ENCODE measurements at regions not wholly inside any gene's neighbourhood (a gene's known extent, or its start where the extent isn't known, plus 50 kb on each side); places are given as distances from the start of the nearest gene placed in this dataset.

GRCh38 chr15:91694131-91694830 is 159.2 kb upstream of the SLCO3A1 start:
- Histone ChIP-seq H3K4me2 (ENCODE audit: unreplicated experiment) (peak overlapping the region; percentile 63), H3K9me3 (ENCODE audit: low read depth) (no peaks in the 10 kb centered on the region), H3K9ac (peak overlapping the region; percentile 72), H3K27me3 (replicated peaks; ENCODE audit: insufficient read depth) (no peaks in the 10 kb centered on the region), H3K4me1 (ENCODE audit: insufficient read depth) (peaks cover 11% of the 10 kb centered on the region; the same call in 1 of the 2 replicates), H3K4me3 (peak overlapping the region; percentile 54), H3K36me3 (ENCODE audit: low read depth) (no peaks in the 10 kb centered on the region), H2AFZ (peak overlapping the region; percentile 80), H3F3A (ENCODE audit: insufficient read depth) (peaks cover 16% of the 10 kb centered on the region; the same call in 1 of the 2 replicates), H3K79me2 (ENCODE audit: insufficient read depth) (no peaks in the 10 kb centered on the region), H3K9me2 (ENCODE audit: insufficient read depth) (no peaks in the 10 kb centered on the region), H4K20me1 (ENCODE audit: insufficient read depth) (no peaks in the 10 kb centered on the region), H3K27ac (peak overlapping the region; percentile 87)
- WGBS, 2 experiments (ENCODE audit: low coverage in 1 of 2, low lambda C conversion rate in 2 of 2, missing lambda C conversion rate in 2 of 2), result 3 to 6% methylated on average over 11 of the region's 11 CpGs
- in situ Hi-C loops (cut with MboI), result no loop called here
- TF ChIP-seq EZH2phosphoT487 (IDR thresholded peaks at IDR 0.05; ENCODE audit: insufficient read depth, low read depth) (no peak), EZH2 (IDR thresholded peaks at IDR 0.05; ENCODE audit: insufficient read depth, poor library complexity, severe bottlenecking) (no peak)
- peak; percentile 79 for DNase-seq

GRCh38 chr15:91694831-91695210 is 158.7 kb upstream of the SLCO3A1 start:
- DNase-seq, result peak; percentile 83
- peak overlapping the region; percentile 54 for H3K4me3 ChIP-seq
- in situ Hi-C loops (cut with MboI), result no loop called here
- peak overlapping the region; percentile 72 for H3K9ac ChIP-seq
- 3 to 4% methylated on average over 4 of the region's 4 CpGs for WGBS, 2 experiments (ENCODE audit: low coverage in 1 of 2, low lambda C conversion rate in 2 of 2, missing lambda C conversion rate in 2 of 2)
- no peaks in the 10 kb centered on the region for H3K9me3 ChIP-seq (ENCODE audit: low read depth)
- no peaks in the 10 kb centered on the region for H4K20me1 ChIP-seq (ENCODE audit: insufficient read depth)
- peaks cover 11% of the 10 kb centered on the region; the same call in 1 of the 2 replicates for H3K4me1 ChIP-seq (ENCODE audit: insufficient read depth)
- TF ChIP-seq EZH2phosphoT487 (IDR thresholded peaks at IDR 0.05; ENCODE audit: insufficient read depth, low read depth), result no peak
- no peak for TF ChIP-seq EZH2 (IDR thresholded peaks at IDR 0.05; ENCODE audit: insufficient read depth, poor library complexity, severe bottlenecking)
- peak overlapping the region; percentile 80 for H2AFZ ChIP-seq
- peaks cover 16% of the 10 kb centered on the region; the same call in 1 of the 2 replicates for H3F3A ChIP-seq (ENCODE audit: insufficient read depth)
- peak overlapping the region; percentile 87 for H3K27ac ChIP-seq
- no peaks in the 10 kb centered on the region for H3K9me2 ChIP-seq (ENCODE audit: insufficient read depth)
- H3K4me2 ChIP-seq (ENCODE audit: unreplicated experiment), result peak overlapping the region; percentile 63
- no peaks in the 10 kb centered on the region for H3K27me3 ChIP-seq (replicated peaks; ENCODE audit: insufficient read depth)
- no peaks in the 10 kb centered on the region for H3K36me3 ChIP-seq (ENCODE audit: low read depth)
- no peaks in the 10 kb centered on the region for H3K79me2 ChIP-seq (ENCODE audit: insufficient read depth)

- DNase-seq, result no peak
- Histone ChIP-seq H3K27me3 (replicated peaks; ENCODE audit: insufficient read depth) (no peaks in the 10 kb centered on the region), H3K4me3 (no peak overlapping the region), H3K79me2 (ENCODE audit: insufficient read depth) (no peaks in the 10 kb centered on the region), H3K36me3 (ENCODE audit: low read depth) (no peaks in the 10 kb centered on the region), H3F3A (ENCODE audit: insufficient read depth) (peaks cover 16% of the 10 kb centered on the region; the same call in 1 of the 2 replicates), H3K27ac (no peak overlapping the region), H3K4me1 (ENCODE audit: insufficient read depth) (peaks cover 11% of the 10 kb centered on the region; the same call in 1 of the 2 replicates), H3K4me2 (ENCODE audit: unreplicated experiment) (no peak overlapping the region), H2AFZ (no peak overlapping the region), H4K20me1 (ENCODE audit: insufficient read depth) (no peaks in the 10 kb centered on the region), H3K9ac (no peak overlapping the region), H3K9me2 (ENCODE audit: insufficient read depth) (no peaks in the 10 kb centered on the region), H3K9me3 (ENCODE audit: low read depth) (no peaks in the 10 kb centered on the region)
- WGBS, 2 experiments (ENCODE audit: low coverage in 1 of 2, low lambda C conversion rate in 2 of 2, missing lambda C conversion rate in 2 of 2), result 67 to 69% methylated on average over 8 of the region's 8 CpGs
- in situ Hi-C loops (cut with MboI), result no loop called here
- TF ChIP-seq EZH2 (IDR thresholded peaks at IDR 0.05; ENCODE audit: insufficient read depth, poor library complexity, severe bottlenecking) (no peak), EZH2phosphoT487 (IDR thresholded peaks at IDR 0.05; ENCODE audit: insufficient read depth, low read depth) (no peak)
Observed at GRCh38 chr15:91695799-91696198, 157.7 kb upstream of the SLCO3A1 start.

GRCh38 chr15:91696981-91697380 is 156.5 kb upstream of the SLCO3A1 start:
- Histone ChIP-seq H3K9ac (no peak overlapping the region), H3K4me2 (ENCODE audit: unreplicated experiment) (no peak overlapping the region), H2AFZ (no peak overlapping the region), H3K79me2 (ENCODE audit: insufficient read depth) (no peaks in the 10 kb centered on the region), H3K27me3 (replicated peaks; ENCODE audit: insufficient read depth) (no peaks in the 10 kb centered on the region), H3K9me3 (ENCODE audit: low read depth) (no peaks in the 10 kb centered on the region), H3K27ac (no peak overlapping the region), H3K4me1 (ENCODE audit: insufficient read depth) (peaks cover 11% of the 10 kb centered on the region; the same call in 1 of the 2 replicates), H3K4me3 (no peak overlapping the region), H3F3A (ENCODE audit: insufficient read depth) (peaks cover 16% of the 10 kb centered on the region; the same call in 1 of the 2 replicates), H3K36me3 (ENCODE audit: low read depth) (no peaks in the 10 kb centered on the region), H3K9me2 (ENCODE audit: insufficient read depth) (no peaks in the 10 kb centered on the region), H4K20me1 (ENCODE audit: insufficient read depth) (no peaks in the 10 kb centered on the region)
- TF ChIP-seq EZH2 (IDR thresholded peaks at IDR 0.05; ENCODE audit: insufficient read depth, poor library complexity, severe bottlenecking), result no peak
- TF ChIP-seq EZH2phosphoT487 (IDR thresholded peaks at IDR 0.05; ENCODE audit: insufficient read depth, low read depth), result no peak
- in situ Hi-C loops (cut with MboI), result no loop called here
- DNase-seq, result no peak
- WGBS, 2 experiments (ENCODE audit: low coverage in 1 of 2, low lambda C conversion rate in 2 of 2, missing lambda C conversion rate in 2 of 2), result 62 to 64% methylated on average over 3 of the region's 3 CpGs
